GM12878 (cell line): ENCODE measurements at regions not wholly inside any gene's neighbourhood (a gene's known extent, or its start where the extent isn't known, plus 50 kb on each side); places are given as distances from the start of the nearest gene placed in this dataset.
A peak's percentile ranks its signal among the peaks of the same experiment; 100 is the strongest.

Experiments
- ATAC-seq: fragments of 200-7000 bp; cut with Tn5 transposase; 3 replicates; pipeline ENCODE4 v1.9.1; 2020; ENCODE audit warnings: mild to moderate bottlenecking, moderate library complexity
- BruUV-seq: library from RNA; stranded (reverse); fragments of 400-500 nt; replicated peaks from 2 replicates; lab custom pipeline; 2021; lab: Mats Ljungman, UMichigan
- CTCF ChIA-PET: fragments of 300-600 bp; sonication (Branson Sonifier 250); formaldehyde crosslinking; extraction: SDS; loops from one replicate; lab custom pipeline; 2021; ENCODE audit warnings: inconsistent platforms; lab: Yijun Ruan, JAX
- POLR2A ChIA-PET: fragments of 350-600 bp; formaldehyde crosslinking; extraction: SDS; loops from one replicate; lab custom pipeline; 2021; ENCODE audit warnings: inconsistent platforms; lab: Charles Lee
- RAD21 ChIA-PET: fragments of 300-600 bp; sonication (Branson Sonifier 250); formaldehyde crosslinking; loops from one replicate; lab custom pipeline; 2023; ENCODE audit warnings: antibody characterized with exemption; ENCODE audit not compliant: unreplicated experiment; lab: Charles Lee
- SMC1A ChIA-PET: fragments of 300-600 bp; sonication (Branson Sonifier 250); formaldehyde crosslinking; loops from one replicate; lab custom pipeline; 2023; ENCODE audit not compliant: unreplicated experiment, uncharacterized antibody; lab: Charles Lee
- DNase-seq: peaks from one replicate; pipeline ENCODE4 v3.0.0-alpha.2; 2011; ENCODE audit warnings: low read depth, low spot score
- FAIRE-seq: peaks from 3 replicates; lab custom pipeline; 2011; peaks lifted over from hg19 to GRCh38; lab: Jason Lieb, UNC
- H2AFZ ChIP-seq: 2 replicates; pipeline ENCODE4 v1.6.0; 2011; ENCODE audit warnings: low read depth, low read length, control low read depth; ENCODE audit not compliant: control insufficient read depth
- H3K27ac ChIP-seq: 2 replicates; pipeline ENCODE4 v1.5.1; 2011; ENCODE audit warnings: control low read depth; ENCODE audit not compliant: control insufficient read depth, insufficient read depth
- H3K27me3 ChIP-seq, 2 experiments: replicated peaks in 1 of 2; 2 replicates each; pipeline versions ENCODE4 v1.6.0 to v1.6.1; 2011; ENCODE audit warnings: low read length in 1 of 2; ENCODE audit not compliant: control insufficient read depth in 2 of 2, insufficient read depth in 2 of 2
- H3K36me3 ChIP-seq, 2 experiments: 2 replicates each; pipeline ENCODE4 v1.5.1; 2011; ENCODE audit warnings: low read length in 1 of 2; ENCODE audit not compliant: control insufficient read depth in 2 of 2, insufficient read depth in 2 of 2
- H3K4me1 ChIP-seq: 2 replicates; pipeline ENCODE4 v1.6.1; 2011; ENCODE audit warnings: mild to moderate bottlenecking, low read length, moderate library complexity, mixed read lengths; ENCODE audit not compliant: control insufficient read depth, insufficient read depth
- H3K4me2 ChIP-seq: 2 replicates; pipeline ENCODE4 v1.6.0; 2011; ENCODE audit warnings: control low read depth; ENCODE audit not compliant: control insufficient read depth, insufficient read depth
- H3K4me3 ChIP-seq: fragments of 200-600 bp; sonication (generic); 2 replicates; pipeline ENCODE4 v1.5.1; 2016
- H3K79me2 ChIP-seq: 2 replicates; pipeline ENCODE4 v1.6.0; 2011; ENCODE audit warnings: low read length; ENCODE audit not compliant: control insufficient read depth, insufficient read depth
- H3K9ac ChIP-seq: 2 replicates; pipeline ENCODE4 v1.8.0; 2011; ENCODE audit warnings: low read length, control low read depth, mixed read lengths; ENCODE audit not compliant: control insufficient read depth, insufficient read depth
- H3K9me3 ChIP-seq: replicated peaks from 3 replicates; pipeline ENCODE4 v1.5.1; 2011; ENCODE audit warnings: mild to moderate bottlenecking, low read length; ENCODE audit not compliant: control insufficient read depth, insufficient read depth
- H4K20me1 ChIP-seq: 2 replicates; pipeline ENCODE4 v1.6.0; 2011; ENCODE audit not compliant: control insufficient read depth, insufficient read depth
- HSF1 ChIP-seq: fragments of 150-350 bp; IDR thresholded peaks from 2 replicates; pipeline ENCODE4 v1.6.1; 2014; ENCODE audit warnings: mild to moderate bottlenecking, low read depth, low read length
- RAD51 ChIP-seq: fragments of 450-650 bp; IDR thresholded peaks from 2 replicates; pipeline ENCODE4 v1.6.1; 2016; ENCODE audit warnings: moderate library complexity, mild to moderate bottlenecking, inconsistent platforms
- ZBTB33 ChIP-seq: fragments of 450-650 bp; IDR thresholded peaks from 2 replicates; pipeline ENCODE4 v1.6.1; 2017; ENCODE audit warnings: mild to moderate bottlenecking
- WGBS: methylation state at CpG from one replicate; pipeline ENCODE4 v1.1.6; 2016; ENCODE audit warnings: low lambda C conversion rate; ENCODE audit not compliant: insufficient replicate concordance, insufficient coverage; ENCODE audit errors: missing lambda C conversion rate; 5-methylcytosine and 5-hydroxymethylcytosine counted together
- in situ Hi-C: fragments of 300-500 bp; cut with MboI; formaldehyde crosslinking; loops from 9 replicates; pipeline ENCODE4 v1.14.3; 2018; ENCODE audit warnings: mixed read lengths
- intact Hi-C: fragments of 100-400 bp; cut with micrococcal nuclease; formaldehyde crosslinking; loops from one replicate; pipeline ENCODE4 v1.14.2; 2022; ENCODE audit not compliant: unreplicated experiment
- TF ChIP-seq, protein P1 (sequence below), 3 experiments: IDR thresholded peaks in 2 of 3; conservative IDR thresholded peaks in 1 of 3; 2 replicates each; pipeline ENCODE4 v1.5.1; 2011; ENCODE audit warnings: low read depth in 3 of 3, low read length in 3 of 3, mild to moderate bottlenecking in 3 of 3, control low read depth in 2 of 3, moderate library complexity in 2 of 3, inconsistent platforms in 1 of 3, mixed read lengths in 1 of 3; ENCODE audit not compliant: control insufficient read depth in 2 of 3, insufficient read depth in 1 of 3; ENCODE audit errors: extremely low read depth in 1 of 3

DNA sequence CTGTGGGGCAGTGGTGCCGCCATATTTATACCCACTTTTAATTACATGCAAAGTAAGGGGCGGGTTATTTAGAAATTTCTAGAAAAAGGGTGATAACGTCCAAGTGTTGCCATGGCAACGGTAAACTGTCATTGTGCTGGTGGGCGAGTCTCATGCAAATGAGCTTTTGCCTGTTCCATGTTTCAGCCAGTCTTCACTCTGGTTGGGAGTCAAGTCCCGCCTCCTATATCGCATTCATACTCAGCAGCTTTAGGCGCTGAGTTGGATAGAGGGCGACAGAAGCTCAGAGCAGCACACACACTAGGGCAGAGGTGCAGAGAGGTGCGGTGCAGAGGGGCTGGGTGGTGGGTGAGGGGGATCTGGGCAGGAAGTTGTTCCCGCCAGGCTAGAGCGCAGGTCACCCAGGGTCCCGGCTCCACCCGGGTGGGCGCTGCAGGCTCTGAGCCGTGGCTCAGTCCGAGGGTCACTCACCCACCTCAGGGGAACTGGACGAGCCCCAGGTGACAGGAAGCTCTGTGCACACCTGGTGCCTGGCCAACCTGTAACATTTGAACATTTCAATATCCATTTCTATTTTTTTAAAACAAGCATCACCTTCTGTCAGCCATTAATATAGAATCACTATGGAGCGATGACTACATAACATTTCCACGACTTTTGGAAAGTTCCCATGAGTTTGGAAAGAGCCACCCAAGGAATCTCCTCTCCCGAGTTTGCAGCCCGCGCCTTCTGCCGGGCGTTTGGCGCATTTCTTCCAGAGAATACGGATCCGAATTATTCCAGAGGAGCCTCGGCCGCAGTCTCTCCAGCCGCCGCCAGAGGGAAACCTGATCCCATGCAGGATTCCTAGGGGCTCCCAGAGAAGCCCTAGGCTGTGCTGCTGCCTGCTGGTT lies 89.1 kb upstream of the PHACTR3 start:
- H3K27me3 ChIP-seq: no peaks in the 10 kb centered on the region; a peak in 2 of 4 replicates
- H3K79me2 ChIP-seq: no peaks in the 10 kb centered on the region
- POLR2A ChIA-PET: no interaction called here
- CTCF ChIA-PET: interaction anchor here (0.7 kb wide), 1 partner anchor 13 kb away, joined by 3 read pairs; no protein-coding TSS in a partner anchor
- DNase-seq: no peak
- H4K20me1 ChIP-seq: no peaks in the 10 kb centered on the region
- in situ Hi-C loops: no loop called here
- 34% methylated on average over 31 of the region's 32 CpGs for WGBS
- ATAC-seq: no peak
- BruUV-seq: no TSS peak
- SMC1A ChIA-PET: no interaction called here
- no peak overlapping the region for H2AFZ ChIP-seq
- H3K27ac ChIP-seq: no peak overlapping the region
- RAD21 ChIA-PET: no interaction called here
- H3K9ac ChIP-seq: no peak overlapping the region
- no peak for TF ChIP-seq HSF1
- no peak for TF ChIP-seq ZBTB33
- no peak for TF ChIP-seq RAD51
- TF ChIP-seq, protein P1, sequence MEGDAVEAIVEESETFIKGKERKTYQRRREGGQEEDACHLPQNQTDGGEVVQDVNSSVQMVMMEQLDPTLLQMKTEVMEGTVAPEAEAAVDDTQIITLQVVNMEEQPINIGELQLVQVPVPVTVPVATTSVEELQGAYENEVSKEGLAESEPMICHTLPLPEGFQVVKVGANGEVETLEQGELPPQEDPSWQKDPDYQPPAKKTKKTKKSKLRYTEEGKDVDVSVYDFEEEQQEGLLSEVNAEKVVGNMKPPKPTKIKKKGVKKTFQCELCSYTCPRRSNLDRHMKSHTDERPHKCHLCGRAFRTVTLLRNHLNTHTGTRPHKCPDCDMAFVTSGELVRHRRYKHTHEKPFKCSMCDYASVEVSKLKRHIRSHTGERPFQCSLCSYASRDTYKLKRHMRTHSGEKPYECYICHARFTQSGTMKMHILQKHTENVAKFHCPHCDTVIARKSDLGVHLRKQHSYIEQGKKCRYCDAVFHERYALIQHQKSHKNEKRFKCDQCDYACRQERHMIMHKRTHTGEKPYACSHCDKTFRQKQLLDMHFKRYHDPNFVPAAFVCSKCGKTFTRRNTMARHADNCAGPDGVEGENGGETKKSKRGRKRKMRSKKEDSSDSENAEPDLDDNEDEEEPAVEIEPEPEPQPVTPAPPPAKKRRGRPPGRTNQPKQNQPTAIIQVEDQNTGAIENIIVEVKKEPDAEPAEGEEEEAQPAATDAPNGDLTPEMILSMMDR (IDR thresholded peaks at IDR 0.05 in 2 of 3, conservative IDR thresholded peaks at IDR 0.05 in 1 of 3; ENCODE audit: control insufficient read depth in 2 of 3, extremely low read depth in 1 of 3, insufficient read depth in 1 of 3, low read depth in 3 of 3, low read length in 3 of 3): peak; percentile 16 to 37 (median 24); a peak in 4 of 6 replicates
- H3K9me3 ChIP-seq: no peaks in the 10 kb centered on the region
- no peak overlapping the region for H3K4me3 ChIP-seq
- no peak for FAIRE-seq
- no peaks in the 10 kb centered on the region for H3K4me1 ChIP-seq
- intact Hi-C loops: no loop called here
- no peak overlapping the region for H3K4me2 ChIP-seq
- H3K36me3 ChIP-seq: no peaks in the 10 kb centered on the region
